ENCODE measurements at regions not wholly inside any gene's neighbourhood (a gene's known extent, or its start where the extent isn't known, plus 50 kb on each side); places are given as distances from the start of the nearest gene placed in this dataset.

- H3K4me3 ChIP-seq: no peak overlapping the region
- H3K4me1 ChIP-seq (ENCODE audit: insufficient read depth): no peaks in the 10 kb centered on the region
- WGBS, 3 donors: 72 to 83% (median 75%) methylated on average over 8 of the region's 8 CpGs
- intact Hi-C loops (cut with DNase I): no loop called here
- DNase-seq: no peak
- no peak for TF ChIP-seq POLR2A (IDR thresholded peaks at IDR 0.05)
- TF ChIP-seq EP300 (IDR thresholded peaks at IDR 0.05): no peak
- TF ChIP-seq CTCF (IDR thresholded peaks at IDR 0.05): no peak
- H3K36me3 ChIP-seq: no peaks in the 10 kb centered on the region
- no peaks in the 10 kb centered on the region for H3K27me3 ChIP-seq
- H3K9me3 ChIP-seq: no peaks in the 10 kb centered on the region
- no peak overlapping the region for H3K27ac ChIP-seq
These were observed 320.2 kb upstream of the UBE2E3 start for GRCh38 chr2:180660207-180660606.

- Histone ChIP-seq H3K27ac (no peak overlapping the region), H3K4me1 (ENCODE audit: insufficient read depth) (no peaks in the 10 kb centered on the region), H3K4me3 (no peak overlapping the region), H3K9me3 (no peaks in the 10 kb centered on the region), H3K36me3 (no peaks in the 10 kb centered on the region), H3K27me3 (no peaks in the 10 kb centered on the region)
- no peak for DNase-seq
- intact Hi-C loops (cut with DNase I): no loop called here
- WGBS, 3 donors: 86 to 87% (median 87%) methylated on average over 1 of the region's 1 CpG
- no peak for TF ChIP-seq EP300 (IDR thresholded peaks at IDR 0.05)
- no peak for TF ChIP-seq POLR2A (IDR thresholded peaks at IDR 0.05)
- TF ChIP-seq CTCF (IDR thresholded peaks at IDR 0.05): no peak
These were observed 323.4 kb upstream of the UBE2E3 start for GRCh38 chr2:180657054-180657453.

GRCh38 chr2:180656455-180656847, 324.0 kb upstream of the UBE2E3 start:
- intact Hi-C loops (cut with DNase I): no loop called here
- H3K27ac ChIP-seq: no peak overlapping the region
- no peaks in the 10 kb centered on the region for H3K9me3 ChIP-seq
- TF ChIP-seq EP300 (IDR thresholded peaks at IDR 0.05): no peak
- TF ChIP-seq CTCF (IDR thresholded peaks at IDR 0.05): no peak
- no peak for TF ChIP-seq POLR2A (IDR thresholded peaks at IDR 0.05)
- WGBS, 3 donors: 72 to 89% (median 73%) methylated on average over 1 of the region's 1 CpG
- no peaks in the 10 kb centered on the region for H3K4me1 ChIP-seq (ENCODE audit: insufficient read depth)
- H3K27me3 ChIP-seq: no peaks in the 10 kb centered on the region
- H3K36me3 ChIP-seq: no peaks in the 10 kb centered on the region
- no peak overlapping the region for H3K4me3 ChIP-seq
- DNase-seq: no peak

GRCh38 chr2:180655842-180656454, 324.5 kb upstream of the UBE2E3 start:
- no peak overlapping the region for H3K4me3 ChIP-seq
- H3K4me1 ChIP-seq (ENCODE audit: insufficient read depth): no peaks in the 10 kb centered on the region
- H3K9me3 ChIP-seq: no peaks in the 10 kb centered on the region
- H3K36me3 ChIP-seq: no peaks in the 10 kb centered on the region
- 90 to 97% (median 91%) methylated on average over 1 of the region's 1 CpG for WGBS, 3 donors
- TF ChIP-seq EP300 (IDR thresholded peaks at IDR 0.05) (no peak), POLR2A (IDR thresholded peaks at IDR 0.05) (no peak), CTCF (IDR thresholded peaks at IDR 0.05) (no peak)
- no peak for DNase-seq
- H3K27me3 ChIP-seq: no peaks in the 10 kb centered on the region
- H3K27ac ChIP-seq: no peak overlapping the region
- intact Hi-C loops (cut with DNase I): no loop called here
